ENCODE measurements at regions not wholly inside any gene's neighbourhood (a gene's known extent, or its start where the extent isn't known, plus 50 kb on each side); places are given as distances from the start of the nearest gene placed in this dataset.

- TF ChIP-seq, protein P1, sequence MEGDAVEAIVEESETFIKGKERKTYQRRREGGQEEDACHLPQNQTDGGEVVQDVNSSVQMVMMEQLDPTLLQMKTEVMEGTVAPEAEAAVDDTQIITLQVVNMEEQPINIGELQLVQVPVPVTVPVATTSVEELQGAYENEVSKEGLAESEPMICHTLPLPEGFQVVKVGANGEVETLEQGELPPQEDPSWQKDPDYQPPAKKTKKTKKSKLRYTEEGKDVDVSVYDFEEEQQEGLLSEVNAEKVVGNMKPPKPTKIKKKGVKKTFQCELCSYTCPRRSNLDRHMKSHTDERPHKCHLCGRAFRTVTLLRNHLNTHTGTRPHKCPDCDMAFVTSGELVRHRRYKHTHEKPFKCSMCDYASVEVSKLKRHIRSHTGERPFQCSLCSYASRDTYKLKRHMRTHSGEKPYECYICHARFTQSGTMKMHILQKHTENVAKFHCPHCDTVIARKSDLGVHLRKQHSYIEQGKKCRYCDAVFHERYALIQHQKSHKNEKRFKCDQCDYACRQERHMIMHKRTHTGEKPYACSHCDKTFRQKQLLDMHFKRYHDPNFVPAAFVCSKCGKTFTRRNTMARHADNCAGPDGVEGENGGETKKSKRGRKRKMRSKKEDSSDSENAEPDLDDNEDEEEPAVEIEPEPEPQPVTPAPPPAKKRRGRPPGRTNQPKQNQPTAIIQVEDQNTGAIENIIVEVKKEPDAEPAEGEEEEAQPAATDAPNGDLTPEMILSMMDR (IDR thresholded peaks at IDR 0.05), result peak in 3 of 4 experiments; percentile 17 to 67 (median 45)
- TF ChIP-seq POLR2AphosphoS5 (IDR thresholded peaks at IDR 0.05), result no peak
- no peak for TF ChIP-seq POLR2A (IDR thresholded peaks at IDR 0.05)
- no peak for TF ChIP-seq EP300 (IDR thresholded peaks at IDR 0.05)
Observed at GRCh38 chr3:161914703-161915417, 418.3 kb downstream of the OTOL1 start.

Measured in gastroesophageal sphincter (tissue), 3 donors.